Thyroid gland (tissue), 4 donors: ENCODE measurements at regions not wholly inside any gene's neighbourhood (a gene's known extent, or its start where the extent isn't known, plus 50 kb on each side); places are given as distances from the start of the nearest gene placed in this dataset.

Experiments
- CTCF ChIP-seq, 6 experiments: fragments of 200-600 bp in 3 of 6; fragments of 450-650 bp in 3 of 6; sonication (generic) in 3 of 6; IDR thresholded peaks; one replicate each; pipeline ENCODE4 v1.5.1; 2016 to 2019; ENCODE audit warnings: antibody characterized with exemption in 6 of 6, mild to moderate bottlenecking in 2 of 6, inconsistent platforms in 1 of 6, moderate library complexity in 1 of 6
- POLR2A ChIP-seq, 2 donors: fragments of 450-650 bp; IDR thresholded peaks; one replicate each; pipeline ENCODE4 v1.6.1; 2017; ENCODE audit warnings: antibody characterized with exemption in 2 of 2, mild to moderate bottlenecking in 2 of 2, moderate library complexity in 1 of 2

GRCh38 chr5:54868511-54869483 lies 116.6 kb downstream of the ESM1 start:
- no peak for TF ChIP-seq CTCF (IDR thresholded peaks at IDR 0.05)
- TF ChIP-seq POLR2A (IDR thresholded peaks at IDR 0.05): no peak
